AG09309 (cell line): ENCODE measurements at regions not wholly inside any gene's neighbourhood (a gene's known extent, or its start where the extent isn't known, plus 50 kb on each side); places are given as distances from the start of the nearest gene placed in this dataset.

ENCODE experiments used
- DNase-seq: peaks from one replicate; pipeline ENCODE4 v3.0.0-alpha.2; 2010; ENCODE audit warnings: low read depth
- H3K4me3 ChIP-seq: 2 replicates; pipeline ENCODE4 v1.5.1; 2011; ENCODE audit warnings: mild to moderate bottlenecking, low read depth, low read length, moderate library complexity; ENCODE audit not compliant: control insufficient read depth
- CTCF ChIP-seq: IDR thresholded peaks from 2 replicates; pipeline ENCODE4 v1.5.1; 2011; ENCODE audit warnings: mild to moderate bottlenecking, low read depth, low read length, inconsistent platforms; ENCODE audit not compliant: insufficient read depth, control insufficient read depth; ENCODE audit errors: missing control alignments

GRCh38 chr4:23999714-24000469, 110.0 kb upstream of the PPARGC1A start:
- no peak for DNase-seq

GRCh38 chr4:23993373-23993772, 103.5 kb upstream of the PPARGC1A start:
- no peak for TF ChIP-seq CTCF
- no peak for DNase-seq
- H3K4me3 ChIP-seq = no peak overlapping the region

More at GRCh38 chr4:23999714-24000469, 110.0 kb upstream of the PPARGC1A start:
- no peak for TF ChIP-seq CTCF
- no peak overlapping the region for H3K4me3 ChIP-seq

GRCh38 chr4:23991444-23991843, 101.6 kb upstream of the PPARGC1A start:
- no peak for TF ChIP-seq CTCF

GRCh38 chr4:23986270-23986669, 96.4 kb upstream of the PPARGC1A start:
- no peak for TF ChIP-seq CTCF
- H3K4me3 ChIP-seq = no peak overlapping the region
- DNase-seq = no peak

More at GRCh38 chr4:23991444-23991843, 101.6 kb upstream of the PPARGC1A start:
- no peak for DNase-seq
- H3K4me3 ChIP-seq = no peak overlapping the region

- no peak for TF ChIP-seq CTCF
- no peak for DNase-seq
- H3K4me3 ChIP-seq = no peak overlapping the region
Measured at GRCh38 chr4:23981328-23981727, 91.5 kb upstream of the PPARGC1A start.

GRCh38 chr4:23979534-23979933, 89.7 kb upstream of the PPARGC1A start:
- DNase-seq = no peak
- TF ChIP-seq CTCF = no peak
- H3K4me3 ChIP-seq = no peak overlapping the region
